OCI-LY3 (cell line): ENCODE measurements at regions not wholly inside any gene's neighbourhood (a gene's known extent, or its start where the extent isn't known, plus 50 kb on each side); places are given as distances from the start of the nearest gene placed in this dataset.

Experiments
- H2AFZ ChIP-seq: fragments of 200-600, 300-600 bp; shearing (Covaris generic); 2 replicates; pipeline ENCODE4 v1.6.0; 2014; ENCODE audit warnings: antibody characterized with exemption, low read depth, low read length
- H3K27ac ChIP-seq: fragments of 200-600, 300-600 bp; sonication (generic); 2 replicates; pipeline ENCODE4 v1.5.1; 2014; ENCODE audit warnings: mild to moderate bottlenecking, low read length, moderate library complexity, mixed read lengths
- H3K27me3 ChIP-seq: fragments of 200-600, 300-600 bp; sonication (generic); 2 replicates; pipeline ENCODE4 v1.6.1; 2014; ENCODE audit warnings: low read depth, low read length, mixed read lengths
- H3K36me3 ChIP-seq: fragments of 200-600, 300-600 bp; sonication (generic); replicated peaks from 2 replicates; pipeline ENCODE3; 2014; ENCODE audit warnings: low read depth, low read length, mixed read lengths
- H3K4me1 ChIP-seq: fragments of 300-600, 200-600 bp; sonication (generic); 2 replicates; pipeline ENCODE4 v1.6.1; 2014; ENCODE audit warnings: low read length, mixed read lengths
- H3K4me2 ChIP-seq: fragments of 200-600, 300-600 bp; sonication (generic); 2 replicates; pipeline ENCODE4 v1.6.1; 2014; ENCODE audit warnings: low read length, mixed read lengths
- H3K4me3 ChIP-seq: fragments of 300-600, 200-600 bp; sonication (generic); 2 replicates; pipeline ENCODE4 v1.5.1; 2014; ENCODE audit warnings: antibody characterized with exemption, mild to moderate bottlenecking, low read length, moderate library complexity
- H3K79me2 ChIP-seq: fragments of 300-600, 200-600 bp; shearing (Covaris generic); 2 replicates; pipeline ENCODE4 v1.6.1; 2014; ENCODE audit warnings: mild to moderate bottlenecking, low read length, mixed read lengths
- H3K9ac ChIP-seq: fragments of 300-600, 200-600 bp; shearing (Covaris generic); 2 replicates; pipeline ENCODE4 v1.6.0; 2014; ENCODE audit warnings: mild to moderate bottlenecking, low read length, moderate library complexity
- H3K9me3 ChIP-seq: fragments of 200-600, 300-600 bp; shearing (Covaris generic); 2 replicates; pipeline ENCODE4 v1.6.1; 2014; ENCODE audit warnings: low read length, mixed read lengths; ENCODE audit not compliant: insufficient read depth
- H4K20me1 ChIP-seq: fragments of 200-600, 300-600 bp; sonication (generic); 2 replicates; pipeline ENCODE4 v1.6.1; 2016; ENCODE audit warnings: low read length, mixed read lengths; ENCODE audit not compliant: insufficient read depth
- CTCF ChIP-seq: fragments of 200-600, 300-600 bp; sonication (generic); IDR thresholded peaks from 2 replicates; pipeline ENCODE4 v1.5.1; 2014; ENCODE audit warnings: antibody characterized with exemption, low read length, low read depth
- EZH2phosphoT487 ChIP-seq: fragments of 200-600 bp; shearing (Covaris generic); IDR thresholded peaks from 2 replicates; pipeline ENCODE4 v1.6.1; 2018; ENCODE audit warnings: antibody characterized with exemption, mixed run types, low read depth

GRCh38 chr7:46741181-46741580, 820.1 kb upstream of the IGFBP3 start:
- H2AFZ ChIP-seq = no peak overlapping the region
- H3K4me2 ChIP-seq = no peak overlapping the region
- H3K4me1 ChIP-seq = no peaks in the 10 kb centered on the region
- no peak overlapping the region for H3K9ac ChIP-seq
- no peaks in the 10 kb centered on the region for H3K79me2 ChIP-seq
- H3K27me3 ChIP-seq = no peaks in the 10 kb centered on the region
- no peak overlapping the region for H3K27ac ChIP-seq
- H4K20me1 ChIP-seq = no peaks in the 10 kb centered on the region
- H3K4me3 ChIP-seq = no peak overlapping the region
- no peaks in the 10 kb centered on the region for H3K36me3 ChIP-seq
- no peaks in the 10 kb centered on the region for H3K9me3 ChIP-seq
- TF ChIP-seq CTCF (no peak), EZH2phosphoT487 (no peak)

- Histone ChIP-seq H3K4me2 (no peak overlapping the region), H3K4me3 (no peak overlapping the region), H3K79me2 (no peaks in the 10 kb centered on the region), H4K20me1 (no peaks in the 10 kb centered on the region), H3K27me3 (no peaks in the 10 kb centered on the region), H3K9me3 (no peaks in the 10 kb centered on the region), H2AFZ (no peak overlapping the region), H3K4me1 (no peaks in the 10 kb centered on the region), H3K36me3 (no peaks in the 10 kb centered on the region), H3K9ac (no peak overlapping the region), H3K27ac (no peak overlapping the region)
- TF ChIP-seq EZH2phosphoT487 = no peak
- TF ChIP-seq CTCF = no peak
These were observed 818.6 kb upstream of the IGFBP3 start for GRCh38 chr7:46739518-46740234.

GRCh38 chr7:46738796-46739195, 817.7 kb upstream of the IGFBP3 start:
- Histone ChIP-seq H2AFZ (no peak overlapping the region), H3K27me3 (no peaks in the 10 kb centered on the region), H3K27ac (no peak overlapping the region), H3K4me2 (no peak overlapping the region), H4K20me1 (no peaks in the 10 kb centered on the region), H3K4me3 (no peak overlapping the region), H3K4me1 (no peaks in the 10 kb centered on the region), H3K36me3 (no peaks in the 10 kb centered on the region), H3K79me2 (no peaks in the 10 kb centered on the region), H3K9me3 (no peaks in the 10 kb centered on the region), H3K9ac (no peak overlapping the region)
- TF ChIP-seq EZH2phosphoT487 (no peak), CTCF (no peak)

- H3K27me3 ChIP-seq = no peaks in the 10 kb centered on the region
- H3K9me3 ChIP-seq = no peaks in the 10 kb centered on the region
- no peaks in the 10 kb centered on the region for H4K20me1 ChIP-seq
- H3K79me2 ChIP-seq = no peaks in the 10 kb centered on the region
- no peak overlapping the region for H3K27ac ChIP-seq
- no peaks in the 10 kb centered on the region for H3K4me1 ChIP-seq
- H3K36me3 ChIP-seq = no peaks in the 10 kb centered on the region
- H3K9ac ChIP-seq = no peak overlapping the region
- no peak overlapping the region for H2AFZ ChIP-seq
- H3K4me3 ChIP-seq = no peak overlapping the region
- no peak overlapping the region for H3K4me2 ChIP-seq
- TF ChIP-seq EZH2phosphoT487 (no peak), CTCF (no peak)
These were observed 817.1 kb upstream of the IGFBP3 start for GRCh38 chr7:46738165-46738564.
